ENCODE measurements at regions not wholly inside any gene's neighbourhood (a gene's known extent, or its start where the extent isn't known, plus 50 kb on each side); places are given as distances from the start of the nearest gene placed in this dataset.

- DNase-seq: no peak
Observed at GRCh38 chr17:33352526-33352925, 59.4 kb upstream of the ASIC2 start.

- no peak for DNase-seq
Observed at GRCh38 chr17:33356266-33356665, 63.2 kb upstream of the ASIC2 start.

- no peak for DNase-seq
Observed at GRCh38 chr17:33363475-33363874, 70.4 kb upstream of the ASIC2 start.

- no peak for DNase-seq
Observed at GRCh38 chr17:33366960-33367359, 73.9 kb upstream of the ASIC2 start.

GRCh38 chr17:33369149-33369548 is 76.1 kb upstream of the ASIC2 start:
- no peak for DNase-seq

- no peak for DNase-seq
Observed at GRCh38 chr17:33369876-33370275, 76.8 kb upstream of the ASIC2 start.

GRCh38 chr17:33370401-33370800 is 77.3 kb upstream of the ASIC2 start:
- no peak for DNase-seq

GRCh38 chr17:33371377-33371776 is 78.3 kb upstream of the ASIC2 start:
- DNase-seq: no peak

- no peak for DNase-seq
Observed at GRCh38 chr17:33373273-33373672, 80.2 kb upstream of the ASIC2 start.

- DNase-seq: no peak
Observed at GRCh38 chr17:33375103-33375502, 82.0 kb upstream of the ASIC2 start.

GRCh38 chr17:33375783-33376182 is 82.7 kb upstream of the ASIC2 start:
- DNase-seq: no peak

- no peak for DNase-seq
Observed at GRCh38 chr17:33377837-33378595, 84.9 kb upstream of the ASIC2 start.

- DNase-seq: no peak
Observed at GRCh38 chr17:33381201-33381600, 88.1 kb upstream of the ASIC2 start.

GRCh38 chr17:33383488-33384023 is 90.5 kb upstream of the ASIC2 start:
- DNase-seq: no peak

GRCh38 chr17:33385133-33385532 is 92.0 kb upstream of the ASIC2 start:
- DNase-seq: no peak

GRCh38 chr17:33385713-33386112 is 92.6 kb upstream of the ASIC2 start:
- no peak for DNase-seq

GRCh38 chr17:33387406-33387805 is 94.3 kb upstream of the ASIC2 start:
- DNase-seq: no peak

- DNase-seq: no peak
Observed at GRCh38 chr17:33389504-33390135, 96.5 kb upstream of the ASIC2 start.

GRCh38 chr17:33390479-33391176 is 97.5 kb upstream of the ASIC2 start:
- no peak for DNase-seq

- DNase-seq: no peak
Observed at GRCh38 chr17:33396818-33397217, 103.7 kb upstream of the ASIC2 start.

GRCh38 chr17:33398386-33398785 is 105.3 kb upstream of the ASIC2 start:
- DNase-seq: no peak

- DNase-seq: no peak
Observed at GRCh38 chr17:33401249-33401648, 108.2 kb upstream of the ASIC2 start.

GRCh38 chr17:33403194-33403593 is 110.1 kb upstream of the ASIC2 start:
- DNase-seq: no peak

Data from T-helper 9 cell (primary cell).